K562 (cell line): ENCODE measurements at regions not wholly inside any gene's neighbourhood (a gene's known extent, or its start where the extent isn't known, plus 50 kb on each side); places are given as distances from the start of the nearest gene placed in this dataset.

Experiments used
- ATAC-seq: fragments of 200-7000 bp; cut with Tn5 transposase; 3 replicates; pipeline ENCODE4 v1.9.1; 2020; ENCODE audit warnings: moderate library complexity
- BruUV-seq: library from RNA; stranded (reverse); fragments of 400-500 nt; replicated peaks from 2 replicates; lab custom pipeline; 2021; lab: Mats Ljungman, UMichigan
- CTCF ChIA-PET: fragments of 300-600 bp; formaldehyde crosslinking; extraction: SDS; loops from one replicate; lab custom pipeline; 2021; ENCODE audit warnings: low intra/inter-chr PET ratio; lab: Yijun Ruan, JAX
- POLR2A ChIA-PET: fragments of 300-600, 350-650 bp; sonication (Branson Sonifier 250); formaldehyde crosslinking; extraction: SDS; loops from one replicate; lab custom pipeline; 2021; ENCODE audit warnings: antibody characterized with exemption, inconsistent platforms; lab: Yijun Ruan, JAX
- DNase-seq, 4 experiments: peaks; one replicate each; pipeline versions ENCODE4 v3.0.0 to v3.0.0-alpha.2; 2011 to 2018; ENCODE audit warnings: low spot score in 3 of 4, mixed read lengths in 3 of 4; ENCODE audit errors: extremely low read depth in 1 of 4
- FAIRE-seq: peaks from 2 replicates; lab custom pipeline; 2011; peaks lifted over from hg19 to GRCh38; lab: Jason Lieb, UNC
- H2AFZ ChIP-seq: 2 replicates; pipeline ENCODE4 v1.6.0; 2011; ENCODE audit warnings: low read depth, low read length, control low read depth, inconsistent platforms
- H3K27ac ChIP-seq: fragments of 200-600 bp; 3 replicates; pipeline ENCODE4 v1.8.0; 2011; ENCODE audit warnings: low read depth, mild to moderate bottlenecking, control low read depth, inconsistent platforms, low read length, moderate library complexity, mixed read lengths; ENCODE audit errors: extremely low read depth
- H3K27me3 ChIP-seq, 2 experiments: fragments of 300-600 bp in 1 of 2; 2 replicates in 1 of 2; 3 replicates in 1 of 2; pipeline versions ENCODE4 v1.6.0 to v1.8.0; 2011; ENCODE audit warnings: inconsistent platforms in 2 of 2, low read length in 2 of 2, mild to moderate bottlenecking in 1 of 2, mixed read lengths in 1 of 2, moderate library complexity in 1 of 2; ENCODE audit not compliant: control insufficient read depth in 2 of 2, insufficient read depth in 2 of 2
- H3K36me3 ChIP-seq: fragments of 300-600 bp; 3 replicates; pipeline ENCODE4 v1.8.0; 2011; ENCODE audit warnings: mild to moderate bottlenecking, low read length, inconsistent platforms; ENCODE audit not compliant: control insufficient read depth, insufficient read depth
- H3K4me1 ChIP-seq, 2 experiments: fragments of 200-600 bp in 1 of 2; replicated peaks in 1 of 2; 2 replicates in 1 of 2; 3 replicates in 1 of 2; pipeline versions ENCODE4 v1.5.1 to v1.8.0; 2011; ENCODE audit warnings: inconsistent platforms in 2 of 2, low read length in 2 of 2, mild to moderate bottlenecking in 1 of 2, mixed read lengths in 1 of 2, moderate library complexity in 1 of 2; ENCODE audit not compliant: control insufficient read depth in 2 of 2, insufficient read depth in 2 of 2
- H3K4me2 ChIP-seq: 2 replicates; pipeline ENCODE4 v1.6.1; 2011; ENCODE audit warnings: low read length, control low read depth, inconsistent platforms, mixed read lengths; ENCODE audit not compliant: insufficient read depth
- H3K4me3 ChIP-seq: fragments of 200-600 bp; sonication (generic), shearing (Covaris generic); 2 replicates; pipeline ENCODE4 v1.5.1; 2016; ENCODE audit warnings: control low read depth, inconsistent platforms
- H3K79me2 ChIP-seq: fragments of 200-600 bp; 3 replicates; pipeline ENCODE4 v1.8.0; 2011; ENCODE audit warnings: low read length, inconsistent platforms; ENCODE audit not compliant: control insufficient read depth, insufficient read depth
- H3K9ac ChIP-seq, 2 experiments: 2 replicates each; pipeline versions ENCODE4 v1.6.0 to v1.6.1; 2011; ENCODE audit warnings: low read depth in 2 of 2, low read length in 2 of 2, control low read depth in 1 of 2, inconsistent platforms in 1 of 2, mild to moderate bottlenecking in 1 of 2, mixed read lengths in 1 of 2; ENCODE audit not compliant: insufficient read depth in 1 of 2
- H3K9me1 ChIP-seq: one replicate; pipeline ENCODE4 v1.6.0; 2011; ENCODE audit warnings: inconsistent platforms, mild to moderate bottlenecking, low read length, moderate library complexity; ENCODE audit not compliant: control insufficient read depth, insufficient read depth
- H3K9me3 ChIP-seq: replicated peaks from 2 replicates; pipeline ENCODE4 v1.5.1; 2011; ENCODE audit warnings: low read depth, low read length, inconsistent platforms; ENCODE audit not compliant: control insufficient read depth, insufficient read depth
- H4K20me1 ChIP-seq: replicated peaks from 2 replicates; pipeline ENCODE4 v1.6.1; 2011; ENCODE audit warnings: low read length, inconsistent platforms, mixed read lengths; ENCODE audit not compliant: control insufficient read depth, insufficient read depth
- CCNT2 ChIP-seq: IDR thresholded peaks from 2 replicates; pipeline ENCODE4 v1.6.1; 2011; ENCODE audit warnings: borderline replicate concordance, low read depth, mild to moderate bottlenecking, moderate library complexity, mixed read lengths, low read length; ENCODE audit not compliant: insufficient read length; ENCODE audit errors: extremely low read depth
- KDM2B ChIP-seq: fragments of 250-450 bp; sonication (Bioruptor Pico); IDR thresholded peaks from 2 replicates; pipeline ENCODE4 v1.8.0; 2021; ENCODE audit warnings: mild to moderate bottlenecking, moderate library complexity
- KDM5B ChIP-seq: fragments of 200-600 bp; sonication (generic); IDR thresholded peaks from 2 replicates; pipeline ENCODE4 v1.6.1; 2012; ENCODE audit warnings: low read depth, mild to moderate bottlenecking, moderate library complexity, low read length, control low read depth, inconsistent platforms; ENCODE audit not compliant: insufficient replicate concordance
- NFIC ChIP-seq: fragments of 450-650 bp; IDR thresholded peaks from 2 replicates; pipeline ENCODE4 v1.6.1; 2017; ENCODE audit warnings: mild to moderate bottlenecking, inconsistent platforms
- RBM17 ChIP-seq: fragments of 200-400 bp; formaldehyde crosslinking; IDR thresholded peaks from 2 replicates; pipeline ENCODE4 v1.6.1; 2017; ENCODE audit warnings: low read depth, mild to moderate bottlenecking, low read length, borderline replicate concordance
- SIN3A ChIP-seq, 2 experiments: fragments of 150-350 bp in 1 of 2; IDR thresholded peaks; 2 replicates each; pipeline ENCODE4 v1.6.1; 2011 to 2016; ENCODE audit warnings: borderline replicate concordance in 2 of 2, low read depth in 2 of 2, low read length in 2 of 2, mild to moderate bottlenecking in 2 of 2, moderate library complexity in 2 of 2; ENCODE audit not compliant: control insufficient read depth in 1 of 2
- SPI1 ChIP-seq: IDR thresholded peaks from 2 replicates; pipeline ENCODE4 v1.6.1; 2011; ENCODE audit warnings: low read depth, low read length, control low read depth, borderline replicate concordance
- SRSF9 ChIP-seq: fragments of 200-400 bp; formaldehyde crosslinking; IDR thresholded peaks from 2 replicates; pipeline ENCODE4 v1.6.1; 2017; ENCODE audit warnings: low read depth, low read length, borderline replicate concordance
- WGBS: fragments of 100-300 bp; shearing (Covaris generic); methylation state at CpG from one replicate; pipeline ENCODE4 v1.1.6; 2016; ENCODE audit warnings: low coverage, mixed read lengths; ENCODE audit not compliant: insufficient coverage; ENCODE audit errors: missing lambda C conversion rate; 5-methylcytosine and 5-hydroxymethylcytosine counted together
- in situ Hi-C: fragments of 300-500 bp; cut with MboI; formaldehyde crosslinking; loops from 4 replicates; pipeline ENCODE4 v1.15.0; 2018; ENCODE audit warnings: inconsistent platforms, mixed read lengths
- intact Hi-C: fragments of 100-400 bp; cut with micrococcal nuclease; formaldehyde crosslinking; loops from 2 replicates; pipeline ENCODE4 v1.14.2; 2022
- TF ChIP-seq, protein P1 (sequence below): sonication (generic); formaldehyde crosslinking; IDR thresholded peaks from 2 replicates; pipeline ENCODE4 v1.9.0; 2022; ENCODE audit warnings: mild to moderate bottlenecking, missing genetic modification reagents
- TF ChIP-seq, protein P2 (sequence below), 3 experiments: IDR thresholded peaks in 2 of 3; conservative IDR thresholded peaks in 1 of 3; 2 replicates each; pipeline ENCODE4 v1.5.1; 2011 to 2012; ENCODE audit warnings: low read length in 3 of 3, mild to moderate bottlenecking in 3 of 3, control low read depth in 2 of 3, improper control_type of control experiment in 1 of 3, inconsistent platforms in 1 of 3, low read depth in 1 of 3, mixed read lengths in 1 of 3, moderate library complexity in 1 of 3; ENCODE audit not compliant: insufficient read depth in 2 of 3

DNA sequence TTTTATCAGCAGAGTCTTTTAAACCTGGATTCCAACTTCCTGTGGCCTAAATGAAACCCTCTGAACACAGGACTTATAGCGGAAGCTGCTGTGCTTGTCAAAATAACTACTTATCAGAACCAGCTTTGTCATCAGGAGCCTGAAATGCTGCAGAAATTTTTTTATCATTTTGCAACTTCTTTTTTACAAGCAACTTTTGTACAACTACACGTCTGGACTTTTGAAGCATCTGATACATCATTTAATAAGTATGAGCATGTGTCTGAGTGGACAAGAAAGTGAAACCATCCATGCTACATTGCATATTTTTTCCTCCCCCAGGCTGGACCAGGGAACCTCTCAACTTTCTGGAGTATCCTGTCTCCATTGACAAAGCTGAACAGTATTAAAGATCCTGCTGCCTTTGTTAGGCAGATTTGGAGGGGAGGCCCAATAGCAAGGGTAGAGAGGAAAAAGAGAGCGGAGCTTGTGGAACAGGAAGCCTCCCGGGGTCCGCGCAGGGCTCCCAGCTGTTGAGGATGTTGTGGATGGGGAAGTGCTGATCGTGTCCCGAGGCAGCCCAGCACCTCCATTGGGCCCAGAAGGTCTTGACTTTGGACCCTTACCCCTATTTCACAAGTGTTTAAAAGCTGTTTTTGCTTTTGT lies 196.6 kb downstream of the MSX2 start:
- WGBS, result 2% methylated on average over 8 of the region's 8 CpGs

DNA sequence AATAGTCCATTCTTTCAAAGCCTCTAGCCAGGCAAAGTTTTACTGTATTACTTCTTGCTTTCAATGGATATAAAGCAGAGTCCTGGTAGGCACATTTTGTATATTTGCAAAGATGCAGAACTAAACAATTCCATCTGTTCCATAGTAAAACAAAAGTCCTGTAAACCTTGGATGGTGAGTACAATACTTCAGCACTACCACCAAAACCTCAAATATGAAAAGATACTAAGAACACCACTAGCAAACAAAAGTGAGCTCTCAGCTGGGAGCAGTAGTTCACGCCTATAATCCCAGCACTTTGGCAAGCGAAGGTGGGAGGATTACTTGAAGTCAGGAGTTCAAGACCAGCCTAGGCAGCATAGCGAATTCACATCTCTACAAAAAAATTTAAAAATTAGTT lies 195.0 kb downstream of the MSX2 start:
- in situ Hi-C loops (no loop called here), intact Hi-C loops (no loop called here)
- no TSS peak for BruUV-seq
- Histone ChIP-seq H3K79me2 (no peaks in the 10 kb centered on the region), H3K4me1 (no peaks in the 10 kb centered on the region), H3K27ac (no peak overlapping the region), H3K9me1 (no peaks in the 10 kb centered on the region), H3K9ac (no peak overlapping the region), H2AFZ (no peak overlapping the region), H3K27me3 (peaks cover 3 to 9% of the 10 kb centered on the region in 2 experiments; a peak in 2 of 5 replicates), H3K4me2 (no peak overlapping the region), H3K36me3 (no peaks in the 10 kb centered on the region), H3K4me3 (no peak overlapping the region), H3K9me3 (no peaks in the 10 kb centered on the region), H4K20me1 (no peaks in the 10 kb centered on the region)
- POLR2A ChIA-PET, result no interaction called here
- no peak for DNase-seq
- no peak for ATAC-seq
- CTCF ChIA-PET, result interaction anchor here (0.5 kb wide), 1 partner anchor 42 kb away, joined by 3 read pairs; no protein-coding TSS in a partner anchor
- no peak for TF ChIP-seq SRSF9
- no peak for TF ChIP-seq NFIC
- TF ChIP-seq KDM2B (CRISPR knock-in tag), result no peak
- TF ChIP-seq, protein P1, sequence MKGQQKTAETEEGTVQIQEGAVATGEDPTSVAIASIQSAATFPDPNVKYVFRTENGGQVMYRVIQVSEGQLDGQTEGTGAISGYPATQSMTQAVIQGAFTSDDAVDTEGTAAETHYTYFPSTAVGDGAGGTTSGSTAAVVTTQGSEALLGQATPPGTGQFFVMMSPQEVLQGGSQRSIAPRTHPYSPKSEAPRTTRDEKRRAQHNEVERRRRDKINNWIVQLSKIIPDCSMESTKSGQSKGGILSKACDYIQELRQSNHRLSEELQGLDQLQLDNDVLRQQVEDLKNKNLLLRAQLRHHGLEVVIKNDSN (CRISPR knock-in tag), result no peak
- TF ChIP-seq SIN3A (IDR thresholded peaks at IDR 0.05; ENCODE audit: borderline replicate concordance in 2 of 2, control insufficient read depth in 1 of 2, low read depth in 2 of 2, low read length in 2 of 2), result no peak
- TF ChIP-seq, protein P2, sequence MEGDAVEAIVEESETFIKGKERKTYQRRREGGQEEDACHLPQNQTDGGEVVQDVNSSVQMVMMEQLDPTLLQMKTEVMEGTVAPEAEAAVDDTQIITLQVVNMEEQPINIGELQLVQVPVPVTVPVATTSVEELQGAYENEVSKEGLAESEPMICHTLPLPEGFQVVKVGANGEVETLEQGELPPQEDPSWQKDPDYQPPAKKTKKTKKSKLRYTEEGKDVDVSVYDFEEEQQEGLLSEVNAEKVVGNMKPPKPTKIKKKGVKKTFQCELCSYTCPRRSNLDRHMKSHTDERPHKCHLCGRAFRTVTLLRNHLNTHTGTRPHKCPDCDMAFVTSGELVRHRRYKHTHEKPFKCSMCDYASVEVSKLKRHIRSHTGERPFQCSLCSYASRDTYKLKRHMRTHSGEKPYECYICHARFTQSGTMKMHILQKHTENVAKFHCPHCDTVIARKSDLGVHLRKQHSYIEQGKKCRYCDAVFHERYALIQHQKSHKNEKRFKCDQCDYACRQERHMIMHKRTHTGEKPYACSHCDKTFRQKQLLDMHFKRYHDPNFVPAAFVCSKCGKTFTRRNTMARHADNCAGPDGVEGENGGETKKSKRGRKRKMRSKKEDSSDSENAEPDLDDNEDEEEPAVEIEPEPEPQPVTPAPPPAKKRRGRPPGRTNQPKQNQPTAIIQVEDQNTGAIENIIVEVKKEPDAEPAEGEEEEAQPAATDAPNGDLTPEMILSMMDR (IDR thresholded peaks at IDR 0.05 in 2 of 3, conservative IDR thresholded peaks at IDR 0.05 in 1 of 3; ENCODE audit: insufficient read depth in 2 of 3, low read depth in 1 of 3, low read length in 3 of 3), result no peak
- TF ChIP-seq RBM17, result no peak
- 0% methylated on average over 3 of the region's 3 CpGs for WGBS
- no peak for FAIRE-seq

More for the DNA sequence above, 196.6 kb downstream of the MSX2 start:
- TF ChIP-seq CCNT2 (no peak), KDM5B (no peak), SPI1 (0 out of 2 replicates have a peak, but pooled peaks have one; percentile 12)
- H3K36me3 ChIP-seq, result no peaks in the 10 kb centered on the region
- in situ Hi-C loops, result no loop called here
- H3K79me2 ChIP-seq, result no peaks in the 10 kb centered on the region
- no peaks in the 10 kb centered on the region for H4K20me1 ChIP-seq
- ATAC-seq, result no peak
- H3K4me1 ChIP-seq, result no peaks in the 10 kb centered on the region
- no peak for FAIRE-seq
- H3K9me1 ChIP-seq, result no peaks in the 10 kb centered on the region
- intact Hi-C loops, result no loop called here
- peaks cover 3 to 9% of the 10 kb centered on the region in 2 experiments; a peak in 3 of 5 replicates for H3K27me3 ChIP-seq
- H3K9me3 ChIP-seq, result no peaks in the 10 kb centered on the region
- DNase-seq, result no peak
- H3K4me3 ChIP-seq, result no peak overlapping the region
- BruUV-seq, result no TSS peak
- no peak overlapping the region for H2AFZ ChIP-seq
- no peak overlapping the region for H3K9ac ChIP-seq
- no peak overlapping the region for H3K4me2 ChIP-seq
- ChIA-PET POLR2A (no interaction called here), CTCF (no interaction called here)
- H3K27ac ChIP-seq, result no peak overlapping the region
